Thyroid gland (tissue), 4 donors: ENCODE measurements at regions not wholly inside any gene's neighbourhood (a gene's known extent, or its start where the extent isn't known, plus 50 kb on each side); places are given as distances from the start of the nearest gene placed in this dataset.

Experiments
- CTCF ChIP-seq, 6 experiments: fragments of 200-600 bp in 3 of 6; fragments of 450-650 bp in 3 of 6; sonication (generic) in 3 of 6; IDR thresholded peaks; one replicate each; pipeline ENCODE4 v1.5.1; 2016 to 2019; ENCODE audit warnings: antibody characterized with exemption in 6 of 6, mild to moderate bottlenecking in 2 of 6, inconsistent platforms in 1 of 6, moderate library complexity in 1 of 6
- POLR2A ChIP-seq, 2 donors: fragments of 450-650 bp; IDR thresholded peaks; one replicate each; pipeline ENCODE4 v1.6.1; 2017; ENCODE audit warnings: antibody characterized with exemption in 2 of 2, mild to moderate bottlenecking in 2 of 2, moderate library complexity in 1 of 2

GRCh38 chr1:244161236-244161510, 110.1 kb downstream of the ZBTB18 start:
- TF ChIP-seq CTCF (IDR thresholded peaks at IDR 0.05) (no peak), POLR2A (IDR thresholded peaks at IDR 0.05) (no peak)
